ENCODE measurements at regions not wholly inside any gene's neighbourhood (a gene's known extent, or its start where the extent isn't known, plus 50 kb on each side); places are given as distances from the start of the nearest gene placed in this dataset.

- peak; percentile 49 for DNase-seq
- no peaks in the 10 kb centered on the region for H3K9me3 Mint-ChIP-seq (ENCODE audit: low read depth, unreplicated experiment)
These were observed 166.7 kb downstream of the ADGRL4 start for GRCh38 chr1:78839704-78840277.

More at GRCh38 chr1:78839704-78840277, 166.7 kb downstream of the ADGRL4 start:
- no TSS peak for BruUV-seq (replicated peaks)
- no peaks in the 10 kb centered on the region for H3K27me3 Mint-ChIP-seq (ENCODE audit: unreplicated experiment)
- intact Hi-C loops (cut with micrococcal nuclease; ENCODE audit: unreplicated experiment) = loop anchor here (1.0 to 10.0 kb wide), 5 partner anchors 151 to 513 kb away; partner anchors contain the start of gene IFI44L
- TF ChIP-seq CTCF (IDR thresholded peaks at IDR 0.05; ENCODE audit: unreplicated experiment) = peak; percentile 36
- H3K36me3 Mint-ChIP-seq (ENCODE audit: insufficient read depth, unreplicated experiment) = no peaks in the 10 kb centered on the region
- CTCF ChIA-PET = interaction anchor here (0.6 to 1.1 kb wide), 5 partner anchors 129 to 373 kb away, joined by 3 to 8 read pairs (median 3); no protein-coding TSS in a partner anchor
- H3K4me3 Mint-ChIP-seq (ENCODE audit: low read depth, unreplicated experiment) = no peak overlapping the region
- H3K27ac Mint-ChIP-seq (ENCODE audit: unreplicated experiment) = no peak overlapping the region
- H3K4me1 Mint-ChIP-seq (ENCODE audit: low read depth, unreplicated experiment) = peaks cover 21% of the 10 kb centered on the region
